ENCODE measurements at regions not wholly inside any gene's neighbourhood (a gene's known extent, or its start where the extent isn't known, plus 50 kb on each side); places are given as distances from the start of the nearest gene placed in this dataset.

DNA sequence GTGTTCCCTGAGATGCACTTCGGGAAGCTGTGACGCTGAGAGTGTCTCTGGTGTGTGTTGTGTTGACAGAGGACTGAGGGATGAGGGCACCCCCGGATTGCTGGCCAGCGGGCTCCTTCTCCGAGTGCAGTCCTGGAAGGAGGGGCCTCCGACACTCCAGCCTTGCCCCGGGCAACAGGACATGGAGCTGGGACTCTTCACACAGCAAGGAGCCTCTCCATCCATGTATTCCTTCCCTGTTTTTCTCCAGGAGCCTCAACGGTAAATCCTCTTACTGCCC is 61.3 kb downstream of the SOX1 start:
- ChIA-PET POLR2A (no interaction called here), CTCF (no interaction called here), RAD21 (ENCODE audit: low non-redundant PET in 1 of 2, low total read pairs in 2 of 2, uncharacterized antibody in 2 of 2, unreplicated experiment in 2 of 2) (no interaction called here)
- Histone ChIP-seq H3K4me3 (replicated peaks in 1 of 2; ENCODE audit: low read depth in 1 of 2, low read length in 2 of 2) (no peak overlapping the region), H3K79me2 (ENCODE audit: insufficient read depth, low read length) (no peaks in the 10 kb centered on the region), H3K4me1 (ENCODE audit: control insufficient read depth in 1 of 2, insufficient read depth in 2 of 2, low read length in 2 of 2) (no peaks in the 10 kb centered on the region), H3K9me3 (ENCODE audit: control insufficient read depth in 1 of 2, insufficient read depth in 1 of 2, low read depth in 1 of 2, low read length in 2 of 2) (no peaks in the 10 kb centered on the region), H3K27me3 (ENCODE audit: insufficient read depth, low read length) (peaks cover 31% of the 10 kb centered on the region), H2AFZ (ENCODE audit: low read depth, low read length, poor library complexity, severe bottlenecking) (no peak overlapping the region), H3K9me2 (ENCODE audit: insufficient read depth) (no peaks in the 10 kb centered on the region), H3K36me3 (ENCODE audit: control insufficient read depth in 1 of 2, insufficient read depth in 2 of 2, low read length in 2 of 2) (no peaks in the 10 kb centered on the region), H3K27ac (ENCODE audit: low read depth, low read length) (no peak overlapping the region), H4K20me1 (ENCODE audit: insufficient read depth) (no peaks in the 10 kb centered on the region), H3K4me2 (ENCODE audit: low read length) (no peak overlapping the region), H3K9ac (ENCODE audit: low read length) (no peak overlapping the region)
- TF ChIP-seq POLR2AphosphoS5 (IDR thresholded peaks at IDR 0.05; ENCODE audit: low read depth, low read length): no peak
- intact Hi-C loops (cut with micrococcal nuclease): no loop called here
- DNase-seq (ENCODE audit: low read depth, low spot score) (no peak), ATAC-seq (no peak)
- no TSS peak for BruUV-seq (replicated peaks)

DNA sequence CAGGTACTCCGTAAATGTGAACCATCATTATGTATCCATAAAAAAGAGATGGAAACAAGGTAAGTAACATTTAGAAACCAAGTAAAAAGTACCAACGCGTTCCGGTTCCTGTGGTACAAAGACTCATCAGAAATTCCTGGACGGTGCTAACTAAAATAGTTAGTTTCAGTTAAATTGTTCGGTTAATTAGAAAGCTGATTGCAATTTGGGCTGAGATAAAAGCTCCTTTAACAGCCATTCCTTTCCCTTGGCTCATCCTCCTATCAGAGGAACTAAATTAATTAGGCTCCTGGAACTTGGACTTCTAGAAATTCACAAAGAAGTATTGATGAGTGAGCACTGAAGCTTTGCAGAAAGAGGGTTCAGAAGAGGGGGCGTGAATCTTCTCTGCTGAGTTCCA is 63.5 kb downstream of the SOX1 start:
- no peak overlapping the region for H2AFZ ChIP-seq (ENCODE audit: low read depth, low read length, poor library complexity, severe bottlenecking)
- ATAC-seq (no peak), DNase-seq (ENCODE audit: low read depth, low spot score) (no peak)
- no peak overlapping the region for H3K27ac ChIP-seq (ENCODE audit: low read depth, low read length)
- H4K20me1 ChIP-seq (ENCODE audit: insufficient read depth): no peaks in the 10 kb centered on the region
- ChIA-PET POLR2A (no interaction called here), RAD21 (ENCODE audit: low non-redundant PET in 1 of 2, low total read pairs in 2 of 2, uncharacterized antibody in 2 of 2, unreplicated experiment in 2 of 2) (no interaction called here), CTCF (no interaction called here)
- no peaks in the 10 kb centered on the region for H3K36me3 ChIP-seq (ENCODE audit: control insufficient read depth in 1 of 2, insufficient read depth in 2 of 2, low read length in 2 of 2)
- H3K4me3 ChIP-seq (replicated peaks in 1 of 2; ENCODE audit: low read depth in 1 of 2, low read length in 2 of 2): no peak overlapping the region
- H3K79me2 ChIP-seq (ENCODE audit: insufficient read depth, low read length): no peaks in the 10 kb centered on the region
- no peaks in the 10 kb centered on the region for H3K9me3 ChIP-seq (ENCODE audit: control insufficient read depth in 1 of 2, insufficient read depth in 1 of 2, low read depth in 1 of 2, low read length in 2 of 2)
- H3K9me2 ChIP-seq (ENCODE audit: insufficient read depth): no peaks in the 10 kb centered on the region
- no peaks in the 10 kb centered on the region for H3K4me1 ChIP-seq (ENCODE audit: control insufficient read depth in 1 of 2, insufficient read depth in 2 of 2, low read length in 2 of 2)
- TF ChIP-seq ZBTB33 (IDR thresholded peaks at IDR 0.05; ENCODE audit: extremely low read depth, insufficient replicate concordance, low read length): no peak
- peaks cover 18% of the 10 kb centered on the region for H3K27me3 ChIP-seq (ENCODE audit: insufficient read depth, low read length)
- BruUV-seq (replicated peaks): no TSS peak
- no peak overlapping the region for H3K4me2 ChIP-seq (ENCODE audit: low read length)
- no peak overlapping the region for H3K9ac ChIP-seq (ENCODE audit: low read length)
- intact Hi-C loops (cut with micrococcal nuclease): no loop called here
